ENCODE measurements at regions not wholly inside any gene's neighbourhood (a gene's known extent, or its start where the extent isn't known, plus 50 kb on each side); places are given as distances from the start of the nearest gene placed in this dataset.
A peak's percentile ranks its signal among the peaks of the same experiment; 100 is the strongest.

- TF ChIP-seq ESRRA (IDR thresholded peaks at IDR 0.05; ENCODE audit: borderline replicate concordance, low read depth) = peak; percentile 43; the same call in 1 of the 2 replicates
- no peak for TF ChIP-seq SIN3A (IDR thresholded peaks at IDR 0.05; ENCODE audit: borderline replicate concordance in 2 of 2, control insufficient read depth in 1 of 2, low read depth in 2 of 2, low read length in 2 of 2)
- no peak for TF ChIP-seq ZNF507 (tag; conservative IDR thresholded peaks at IDR 0.05)
- no peak for TF ChIP-seq ZNF23 (CRISPR knock-in tag; IDR thresholded peaks at IDR 0.05)
- no peak for TF ChIP-seq SREBF2 (CRISPR knock-in tag; IDR thresholded peaks at IDR 0.05)
- no peak for TF ChIP-seq IRF2 (CRISPR knock-in tag; IDR thresholded peaks at IDR 0.05)
- no peak for TF ChIP-seq YBX1 (IDR thresholded peaks at IDR 0.05)
- peak; percentile 64; the same call in 1 of the 2 replicates for TF ChIP-seq NBN (IDR thresholded peaks at IDR 0.05; ENCODE audit: low read depth)
- TF ChIP-seq PML (IDR thresholded peaks at IDR 0.05; ENCODE audit: low read length) = peak; percentile 93
- TF ChIP-seq E2F8 (IDR thresholded peaks at IDR 0.05; ENCODE audit: low read depth, partially characterized antibody) = peak; percentile 75
- no peak for TF ChIP-seq CHCHD3 (CRISPR knock-in tag; IDR thresholded peaks at IDR 0.05)
- TF ChIP-seq MGA (IDR thresholded peaks at IDR 0.05) = no peak
These were observed 92.7 kb downstream of the LSMEM1 start (continued) for GRCh38 chr7:112573302-112574039.
